ENCODE measurements at regions not wholly inside any gene's neighbourhood (a gene's known extent, or its start where the extent isn't known, plus 50 kb on each side); places are given as distances from the start of the nearest gene placed in this dataset.

GRCh38 chr4:83692028-83692427, 156.1 kb downstream of the GPAT3 start:
- DNase-seq: no peak

- no peak for DNase-seq
Observed at GRCh38 chr4:83686166-83686565, 150.3 kb downstream of the GPAT3 start.

- no peak for DNase-seq
Observed at GRCh38 chr4:83679692-83680091, 143.8 kb downstream of the GPAT3 start.

GRCh38 chr4:83679254-83679653, 143.3 kb downstream of the GPAT3 start:
- no peak for DNase-seq

- no peak for DNase-seq
Observed at GRCh38 chr4:83677656-83678055, 141.7 kb downstream of the GPAT3 start.

GRCh38 chr4:83664741-83665140, 128.8 kb downstream of the GPAT3 start:
- DNase-seq: no peak

- DNase-seq: no peak
Observed at GRCh38 chr4:83664071-83664470, 128.2 kb downstream of the GPAT3 start.

GRCh38 chr4:83662204-83662603, 126.3 kb downstream of the GPAT3 start:
- no peak for DNase-seq

GRCh38 chr4:83661359-83661758, 125.5 kb downstream of the GPAT3 start:
- DNase-seq: no peak

GRCh38 chr4:83660578-83660977, 124.7 kb downstream of the GPAT3 start:
- no peak for DNase-seq

- DNase-seq: no peak
Observed at GRCh38 chr4:83658806-83659205, 122.9 kb downstream of the GPAT3 start.

- DNase-seq: no peak
Observed at GRCh38 chr4:83657336-83657735, 121.4 kb downstream of the GPAT3 start.
